ENCODE measurements at regions not wholly inside any gene's neighbourhood (a gene's known extent, or its start where the extent isn't known, plus 50 kb on each side); places are given as distances from the start of the nearest gene placed in this dataset.

GRCh38 chr16:6331770-6332169 lies 1000.9 kb upstream of the RBFOX1 start:
- H3K36me3 ChIP-seq (ENCODE audit: control insufficient read depth in 2 of 3, insufficient read depth in 3 of 3, low read length in 3 of 3) = no peaks in the 10 kb centered on the region
- no peak for DNase-seq
- H3K4me3 ChIP-seq (ENCODE audit: low read length in 3 of 3) = no peak overlapping the region
- TF ChIP-seq, protein P1, sequence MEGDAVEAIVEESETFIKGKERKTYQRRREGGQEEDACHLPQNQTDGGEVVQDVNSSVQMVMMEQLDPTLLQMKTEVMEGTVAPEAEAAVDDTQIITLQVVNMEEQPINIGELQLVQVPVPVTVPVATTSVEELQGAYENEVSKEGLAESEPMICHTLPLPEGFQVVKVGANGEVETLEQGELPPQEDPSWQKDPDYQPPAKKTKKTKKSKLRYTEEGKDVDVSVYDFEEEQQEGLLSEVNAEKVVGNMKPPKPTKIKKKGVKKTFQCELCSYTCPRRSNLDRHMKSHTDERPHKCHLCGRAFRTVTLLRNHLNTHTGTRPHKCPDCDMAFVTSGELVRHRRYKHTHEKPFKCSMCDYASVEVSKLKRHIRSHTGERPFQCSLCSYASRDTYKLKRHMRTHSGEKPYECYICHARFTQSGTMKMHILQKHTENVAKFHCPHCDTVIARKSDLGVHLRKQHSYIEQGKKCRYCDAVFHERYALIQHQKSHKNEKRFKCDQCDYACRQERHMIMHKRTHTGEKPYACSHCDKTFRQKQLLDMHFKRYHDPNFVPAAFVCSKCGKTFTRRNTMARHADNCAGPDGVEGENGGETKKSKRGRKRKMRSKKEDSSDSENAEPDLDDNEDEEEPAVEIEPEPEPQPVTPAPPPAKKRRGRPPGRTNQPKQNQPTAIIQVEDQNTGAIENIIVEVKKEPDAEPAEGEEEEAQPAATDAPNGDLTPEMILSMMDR (IDR thresholded peaks at IDR 0.05; ENCODE audit: borderline replicate concordance, extremely low read depth, insufficient read depth) = no peak
- H3K27ac ChIP-seq (ENCODE audit: low read depth in 2 of 2, low read length in 2 of 2) = no peak overlapping the region
- intact Hi-C loops (cut with DNase I) = no loop called here
- no peak overlapping the region for H3K9ac ChIP-seq (ENCODE audit: low read length in 3 of 3)
- H3K27me3 ChIP-seq (ENCODE audit: control insufficient read depth, insufficient read depth, low read length) = no peaks in the 10 kb centered on the region
- no peak for FAIRE-seq
- no peaks in the 10 kb centered on the region for H3K4me1 ChIP-seq (ENCODE audit: control insufficient read depth in 2 of 3, insufficient read depth in 2 of 3, low read depth in 1 of 3, low read length in 3 of 3)
- peaks cover 0 to 5% (median 0%) of the 10 kb centered on the region in 3 donors for H3K9me3 ChIP-seq (ENCODE audit: control insufficient read depth in 2 of 3, insufficient read depth in 1 of 3, low read length in 3 of 3)

GRCh38 chr16:6317934-6318333 lies 1014.7 kb upstream of the RBFOX1 start:
- Histone ChIP-seq H3K4me1 (ENCODE audit: control insufficient read depth in 2 of 3, insufficient read depth in 2 of 3, low read depth in 1 of 3, low read length in 3 of 3) (no peaks in the 10 kb centered on the region), H3K4me3 (ENCODE audit: low read length in 3 of 3) (no peak overlapping the region), H3K27ac (ENCODE audit: low read depth in 2 of 2, low read length in 2 of 2) (no peak overlapping the region), H3K9me3 (ENCODE audit: control insufficient read depth in 2 of 3, insufficient read depth in 1 of 3, low read length in 3 of 3) (no peaks in the 10 kb centered on the region), H3K27me3 (ENCODE audit: control insufficient read depth, insufficient read depth, low read length) (no peaks in the 10 kb centered on the region), H3K9ac (ENCODE audit: low read length in 3 of 3) (no peak overlapping the region), H3K36me3 (ENCODE audit: control insufficient read depth in 2 of 3, insufficient read depth in 3 of 3, low read length in 3 of 3) (no peaks in the 10 kb centered on the region)
- DNase-seq = no peak
- TF ChIP-seq, protein P1 (IDR thresholded peaks at IDR 0.05; ENCODE audit: borderline replicate concordance, extremely low read depth, insufficient read depth) = no peak
- intact Hi-C loops (cut with DNase I) = no loop called here
- no peak for FAIRE-seq

GRCh38 chr16:6309271-6309670 lies 1023.4 kb upstream of the RBFOX1 start:
- intact Hi-C loops (cut with DNase I) = no loop called here
- no peak overlapping the region for H3K27ac ChIP-seq (ENCODE audit: low read depth in 2 of 2, low read length in 2 of 2)
- no peak for DNase-seq
- TF ChIP-seq, protein P1 (IDR thresholded peaks at IDR 0.05; ENCODE audit: borderline replicate concordance, extremely low read depth, insufficient read depth) = no peak
- H3K4me1 ChIP-seq (ENCODE audit: control insufficient read depth in 2 of 3, insufficient read depth in 2 of 3, low read depth in 1 of 3, low read length in 3 of 3) = no peaks in the 10 kb centered on the region
- FAIRE-seq = no peak
- H3K9me3 ChIP-seq (ENCODE audit: control insufficient read depth in 2 of 3, insufficient read depth in 1 of 3, low read length in 3 of 3) = no peaks in the 10 kb centered on the region
- H3K36me3 ChIP-seq (ENCODE audit: control insufficient read depth in 2 of 3, insufficient read depth in 3 of 3, low read length in 3 of 3) = no peaks in the 10 kb centered on the region
- no peak overlapping the region for H3K4me3 ChIP-seq (ENCODE audit: low read length in 3 of 3)
- H3K27me3 ChIP-seq (ENCODE audit: control insufficient read depth, insufficient read depth, low read length) = no peaks in the 10 kb centered on the region
- no peak overlapping the region for H3K9ac ChIP-seq (ENCODE audit: low read length in 3 of 3)

DNA sequence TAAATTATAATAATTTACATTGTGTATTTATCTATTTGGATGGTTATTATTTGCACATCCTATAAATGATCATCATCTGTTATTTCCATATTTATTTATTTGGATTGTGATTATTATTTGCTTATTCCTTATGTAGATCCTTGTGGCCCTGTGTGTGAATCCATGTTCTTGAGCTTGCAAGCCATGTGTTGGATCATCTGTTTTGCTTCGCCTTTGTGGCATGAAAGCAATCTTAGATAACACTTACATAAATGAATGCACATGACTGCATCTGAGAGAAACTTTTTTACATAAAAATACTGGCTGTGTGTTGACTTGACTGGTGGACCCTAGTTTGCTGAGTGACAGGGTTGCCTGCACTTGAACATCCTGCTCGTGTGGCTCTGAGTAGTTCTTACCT lies 1024.5 kb upstream of the RBFOX1 start:
- Histone ChIP-seq H3K9me3 (ENCODE audit: control insufficient read depth in 2 of 3, insufficient read depth in 1 of 3, low read length in 3 of 3) (no peaks in the 10 kb centered on the region), H3K4me3 (ENCODE audit: low read length in 3 of 3) (no peak overlapping the region), H3K27me3 (ENCODE audit: control insufficient read depth, insufficient read depth, low read length) (no peaks in the 10 kb centered on the region), H3K36me3 (ENCODE audit: control insufficient read depth in 2 of 3, insufficient read depth in 3 of 3, low read length in 3 of 3) (no peaks in the 10 kb centered on the region), H3K4me1 (ENCODE audit: control insufficient read depth in 2 of 3, insufficient read depth in 2 of 3, low read depth in 1 of 3, low read length in 3 of 3) (no peaks in the 10 kb centered on the region), H3K9ac (ENCODE audit: low read length in 3 of 3) (no peak overlapping the region), H3K27ac (ENCODE audit: low read depth in 2 of 2, low read length in 2 of 2) (no peak overlapping the region)
- intact Hi-C loops (cut with DNase I) = no loop called here
- no peak for FAIRE-seq
- TF ChIP-seq, protein P1 (IDR thresholded peaks at IDR 0.05; ENCODE audit: borderline replicate concordance, extremely low read depth, insufficient read depth) = no peak
- no peak for DNase-seq
